Brain microvascular endothelial cell (primary cell): ENCODE measurements at regions not wholly inside any gene's neighbourhood (a gene's known extent, or its start where the extent isn't known, plus 50 kb on each side); places are given as distances from the start of the nearest gene placed in this dataset.

Experiments
- DNase-seq: peaks from one replicate; pipeline ENCODE4 v3.0.0-alpha.2; 2020
- H3K27ac ChIP-seq: fragments of 250-450 bp; sonication (Bioruptor Pico); 2 replicates; pipeline ENCODE4 v1.5.1; 2020; ENCODE audit warnings: mild to moderate bottlenecking, moderate library complexity
- H3K27me3 ChIP-seq: fragments of 250-450 bp; sonication (Bioruptor Pico); replicated peaks from 2 replicates; pipeline ENCODE4 v1.5.1; 2020; ENCODE audit warnings: mild to moderate bottlenecking
- H3K36me3 ChIP-seq: fragments of 250-450 bp; sonication (Bioruptor Pico); replicated peaks from 2 replicates; pipeline ENCODE4 v1.5.1; 2020; ENCODE audit warnings: mild to moderate bottlenecking
- H3K4me3 ChIP-seq: 2 replicates; pipeline ENCODE4 v1.5.1; 2011; ENCODE audit warnings: low read depth, mild to moderate bottlenecking, control low read depth, low read length, moderate library complexity
- CTCF ChIP-seq: IDR thresholded peaks from 2 replicates; pipeline ENCODE4 v1.5.1; 2011; ENCODE audit warnings: low read depth, mild to moderate bottlenecking, moderate library complexity, low read length, control low read depth, inconsistent platforms; ENCODE audit errors: missing control alignments
- in situ Hi-C: cut with HindIII; loops from 2 replicates; pipeline ENCODE4 v1.10.0; 2017; ENCODE audit warnings: low sequenced_read_pairs, low pct_ligation_motif_present

- no peak for TF ChIP-seq CTCF
- Histone ChIP-seq H3K27me3 (no peaks in the 10 kb centered on the region), H3K36me3 (no peaks in the 10 kb centered on the region), H3K27ac (no peak overlapping the region), H3K4me3 (no peak overlapping the region)
- DNase-seq: no peak
- in situ Hi-C loops: no loop called here
Measured at GRCh38 chr11:106493751-106494150, 416.3 kb downstream of the AASDHPPT start.

GRCh38 chr11:106495046-106495445 lies 417.6 kb downstream of the AASDHPPT start:
- no peaks in the 10 kb centered on the region for H3K27me3 ChIP-seq
- H3K36me3 ChIP-seq: no peaks in the 10 kb centered on the region
- TF ChIP-seq CTCF: no peak
- no peak for DNase-seq
- H3K4me3 ChIP-seq: no peak overlapping the region
- no peak overlapping the region for H3K27ac ChIP-seq
- in situ Hi-C loops: no loop called here

DNA sequence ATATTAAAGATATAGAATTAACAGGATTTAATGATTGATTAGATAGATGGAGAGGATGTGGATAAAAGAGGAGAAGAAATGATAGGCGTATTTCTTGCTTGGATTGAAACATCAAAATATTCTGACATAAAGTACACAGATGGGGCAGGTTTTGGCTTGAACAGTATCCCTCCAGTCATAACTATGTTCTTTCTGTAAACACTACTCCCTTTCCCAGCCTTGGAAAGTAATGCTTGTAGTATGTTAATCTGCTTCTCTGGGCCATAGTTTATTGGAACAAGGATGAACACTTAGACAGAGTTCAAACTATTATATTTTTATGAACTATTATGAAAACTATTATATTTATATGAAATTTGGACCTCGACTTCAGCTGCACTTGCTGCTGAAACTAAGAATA lies 419.2 kb downstream of the AASDHPPT start:
- H3K36me3 ChIP-seq: no peaks in the 10 kb centered on the region
- no peak for TF ChIP-seq CTCF
- no peak overlapping the region for H3K27ac ChIP-seq
- DNase-seq: no peak
- no peak overlapping the region for H3K4me3 ChIP-seq
- in situ Hi-C loops: no loop called here
- H3K27me3 ChIP-seq: no peaks in the 10 kb centered on the region

GRCh38 chr11:106497321-106497720 lies 419.9 kb downstream of the AASDHPPT start:
- in situ Hi-C loops: no loop called here
- H3K27ac ChIP-seq: no peak overlapping the region
- H3K4me3 ChIP-seq: no peak overlapping the region
- TF ChIP-seq CTCF: no peak
- no peaks in the 10 kb centered on the region for H3K36me3 ChIP-seq
- no peak for DNase-seq
- no peaks in the 10 kb centered on the region for H3K27me3 ChIP-seq

- no peak overlapping the region for H3K27ac ChIP-seq
- in situ Hi-C loops: no loop called here
- H3K4me3 ChIP-seq: no peak overlapping the region
- no peaks in the 10 kb centered on the region for H3K36me3 ChIP-seq
- no peak for DNase-seq
- no peaks in the 10 kb centered on the region for H3K27me3 ChIP-seq
- no peak for TF ChIP-seq CTCF
Measured at GRCh38 chr11:106497822-106498221, 420.4 kb downstream of the AASDHPPT start.

DNA sequence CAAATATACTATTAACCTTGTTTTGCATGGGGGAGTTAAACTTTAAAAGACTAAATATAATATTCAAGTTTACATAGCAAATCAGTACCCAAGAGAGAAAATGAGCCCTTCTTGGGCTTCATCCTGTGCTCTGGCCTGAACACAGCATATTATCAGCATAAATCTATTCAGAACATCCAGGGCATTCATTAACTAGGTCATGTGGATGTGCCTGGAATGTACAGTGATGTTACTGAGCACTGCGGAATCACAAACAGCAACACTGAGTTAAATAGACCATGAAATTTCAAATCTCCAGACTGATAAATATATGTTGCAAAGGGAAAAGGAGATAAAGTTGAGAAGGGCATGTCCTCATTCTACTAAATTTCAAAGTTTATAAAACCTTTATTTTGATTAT lies 426.4 kb downstream of the AASDHPPT start:
- peak; percentile 21 for DNase-seq
- in situ Hi-C loops: no loop called here
- no peak for TF ChIP-seq CTCF
- H3K27ac ChIP-seq: no peak overlapping the region
- no peak overlapping the region for H3K4me3 ChIP-seq
- H3K27me3 ChIP-seq: no peaks in the 10 kb centered on the region
- no peaks in the 10 kb centered on the region for H3K36me3 ChIP-seq
